ENCODE measurements at regions not wholly inside any gene's neighbourhood (a gene's known extent, or its start where the extent isn't known, plus 50 kb on each side); places are given as distances from the start of the nearest gene placed in this dataset.

DNA sequence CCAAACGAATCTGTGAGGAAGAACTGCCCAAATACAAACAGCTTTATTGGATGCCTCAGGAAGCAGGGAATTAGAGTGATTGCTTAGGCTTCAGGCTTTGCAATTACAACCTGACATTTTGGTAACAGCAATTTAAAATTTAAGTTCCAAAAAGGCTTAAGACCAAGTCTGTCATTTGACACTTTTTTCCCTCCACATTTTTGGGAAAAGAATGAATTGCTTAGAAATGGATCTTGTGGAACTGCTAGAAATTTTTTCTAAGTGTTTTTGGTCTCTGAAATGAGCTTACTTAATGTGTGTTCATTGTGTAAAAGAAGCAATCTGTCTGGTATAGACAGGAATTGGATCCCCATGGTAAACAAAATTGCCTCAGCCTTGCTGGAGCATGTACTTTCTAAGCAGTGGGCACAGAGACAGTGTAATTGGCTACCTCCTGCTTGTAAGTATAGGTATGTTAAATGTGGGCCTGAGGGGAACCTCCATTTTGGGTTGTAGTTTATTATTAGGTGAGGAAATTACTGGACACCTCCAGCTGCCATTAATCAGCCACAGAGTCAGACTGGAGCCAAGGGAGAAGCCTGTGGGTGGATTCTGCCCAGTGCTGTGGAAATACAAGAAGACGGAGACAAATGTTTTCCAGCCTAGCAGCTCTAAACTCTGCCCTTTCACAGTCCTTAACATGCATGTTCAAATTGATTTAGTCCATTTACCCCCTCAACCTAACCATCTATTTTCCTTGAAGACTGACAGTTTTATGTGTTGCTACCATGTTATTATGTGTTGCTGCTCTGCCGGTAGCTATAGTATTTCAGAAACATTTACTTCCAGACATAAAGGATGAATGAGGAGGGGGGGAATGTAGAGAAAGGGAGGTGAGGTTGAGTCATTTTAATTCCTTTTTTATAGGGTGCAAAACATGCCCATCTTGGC lies 473.0 kb downstream of the SPRY1 start:
- Mint-ChIP-seq H3K4me1 (ENCODE audit: low read depth) (no peaks in the 10 kb centered on the region), H3K36me3 (no peaks in the 10 kb centered on the region), H3K27me3 (no peaks in the 10 kb centered on the region), H3K9me3 (ENCODE audit: low read depth) (no peaks in the 10 kb centered on the region), H3K4me3 (no peak overlapping the region), H3K27ac (no peak overlapping the region)

GRCh38 chr4:123870216-123870876 lies 473.8 kb downstream of the SPRY1 start:
- H3K4me3 Mint-ChIP-seq: no peak overlapping the region
- no peaks in the 10 kb centered on the region for H3K4me1 Mint-ChIP-seq (ENCODE audit: low read depth)
- H3K27ac Mint-ChIP-seq: no peak overlapping the region
- no peaks in the 10 kb centered on the region for H3K36me3 Mint-ChIP-seq
- no peaks in the 10 kb centered on the region for H3K27me3 Mint-ChIP-seq
- H3K9me3 Mint-ChIP-seq (ENCODE audit: low read depth): no peaks in the 10 kb centered on the region

GRCh38 chr4:123871341-123871740 lies 474.7 kb downstream of the SPRY1 start:
- H3K4me3 Mint-ChIP-seq: no peak overlapping the region
- H3K27me3 Mint-ChIP-seq: no peaks in the 10 kb centered on the region
- no peak overlapping the region for H3K27ac Mint-ChIP-seq
- no peaks in the 10 kb centered on the region for H3K36me3 Mint-ChIP-seq
- H3K4me1 Mint-ChIP-seq (ENCODE audit: low read depth): no peaks in the 10 kb centered on the region
- H3K9me3 Mint-ChIP-seq (ENCODE audit: low read depth): no peaks in the 10 kb centered on the region

GRCh38 chr4:123874063-123874462 lies 477.5 kb downstream of the SPRY1 start:
- peaks cover 3% of the 10 kb centered on the region for H3K27me3 Mint-ChIP-seq
- no peaks in the 10 kb centered on the region for H3K36me3 Mint-ChIP-seq
- H3K4me3 Mint-ChIP-seq: no peak overlapping the region

GRCh38 chr4:123876143-123876542 lies 479.5 kb downstream of the SPRY1 start:
- no peak overlapping the region for H3K4me3 Mint-ChIP-seq
- H3K27ac Mint-ChIP-seq: no peak overlapping the region
- H3K9me3 Mint-ChIP-seq (ENCODE audit: low read depth): peaks cover 4% of the 10 kb centered on the region
- H3K36me3 Mint-ChIP-seq: no peaks in the 10 kb centered on the region
- peaks cover 4% of the 10 kb centered on the region for H3K27me3 Mint-ChIP-seq
- no peaks in the 10 kb centered on the region for H3K4me1 Mint-ChIP-seq (ENCODE audit: low read depth)

More at GRCh38 chr4:123874063-123874462, 477.5 kb downstream of the SPRY1 start:
- Mint-ChIP-seq H3K9me3 (ENCODE audit: low read depth) (peaks cover 4% of the 10 kb centered on the region), H3K4me1 (ENCODE audit: low read depth) (no peaks in the 10 kb centered on the region), H3K27ac (no peak overlapping the region)

GRCh38 chr4:123876671-123877101 lies 480.1 kb downstream of the SPRY1 start:
- peaks cover 4% of the 10 kb centered on the region for H3K27me3 Mint-ChIP-seq
- no peak overlapping the region for H3K27ac Mint-ChIP-seq
- H3K4me3 Mint-ChIP-seq: no peak overlapping the region
- no peaks in the 10 kb centered on the region for H3K4me1 Mint-ChIP-seq (ENCODE audit: low read depth)
- no peaks in the 10 kb centered on the region for H3K36me3 Mint-ChIP-seq
- H3K9me3 Mint-ChIP-seq (ENCODE audit: low read depth): peaks cover 4% of the 10 kb centered on the region

DNA sequence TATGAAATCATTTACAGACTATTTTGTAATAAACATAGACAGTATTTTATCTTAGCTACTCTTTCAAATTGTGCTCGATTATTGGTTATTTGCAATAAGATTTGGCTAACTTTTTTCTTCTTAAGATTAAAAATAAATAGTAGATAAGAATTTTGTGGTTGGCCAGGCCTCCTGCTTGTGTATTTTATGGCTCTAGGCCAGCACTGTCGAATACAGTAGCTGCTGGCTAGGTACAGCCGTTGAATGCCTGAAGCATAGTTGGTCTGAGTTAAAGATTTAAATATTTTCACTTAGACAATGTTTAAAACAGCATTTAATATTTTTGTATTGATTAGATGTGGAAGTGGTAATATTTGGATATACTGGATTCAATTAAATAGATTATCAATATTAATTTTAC lies 481.0 kb downstream of the SPRY1 start:
- Mint-ChIP-seq H3K27me3 (peaks cover 4% of the 10 kb centered on the region), H3K36me3 (no peaks in the 10 kb centered on the region), H3K27ac (no peak overlapping the region), H3K4me3 (no peak overlapping the region), H3K4me1 (ENCODE audit: low read depth) (no peaks in the 10 kb centered on the region), H3K9me3 (ENCODE audit: low read depth) (peaks cover 4% of the 10 kb centered on the region)

DNA sequence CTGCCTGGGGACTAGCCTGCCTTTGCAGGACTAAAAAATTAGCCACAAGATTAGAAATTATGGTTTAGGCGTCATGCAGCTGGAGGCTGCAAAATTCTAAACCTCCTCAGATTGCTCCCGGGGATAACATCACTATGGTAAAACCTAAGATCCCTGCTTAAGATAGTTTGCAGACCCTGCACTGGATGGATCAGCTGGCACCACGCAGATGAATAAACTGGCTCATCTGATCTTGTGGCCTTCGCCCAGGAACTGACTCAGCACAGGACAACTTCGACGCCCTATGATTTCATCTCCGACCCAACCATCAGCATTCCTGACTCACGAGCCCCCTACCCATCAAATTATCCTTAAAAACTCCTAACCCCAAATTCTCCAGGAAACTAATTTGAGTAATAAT lies 482.4 kb downstream of the SPRY1 start:
- H3K4me1 Mint-ChIP-seq (ENCODE audit: low read depth): no peaks in the 10 kb centered on the region
- H3K4me3 Mint-ChIP-seq: no peak overlapping the region
- H3K27me3 Mint-ChIP-seq: peaks cover 4% of the 10 kb centered on the region
- no peak overlapping the region for H3K27ac Mint-ChIP-seq
- H3K9me3 Mint-ChIP-seq (ENCODE audit: low read depth): peaks cover 4% of the 10 kb centered on the region
- H3K36me3 Mint-ChIP-seq: no peaks in the 10 kb centered on the region

- Mint-ChIP-seq H3K36me3 (no peaks in the 10 kb centered on the region), H3K9me3 (ENCODE audit: low read depth) (peaks cover 7% of the 10 kb centered on the region), H3K27me3 (peaks cover 4% of the 10 kb centered on the region), H3K27ac (no peak overlapping the region), H3K4me1 (ENCODE audit: low read depth) (no peaks in the 10 kb centered on the region), H3K4me3 (no peak overlapping the region)
Observed at GRCh38 chr4:123880631-123881030, 484.0 kb downstream of the SPRY1 start.

DNA sequence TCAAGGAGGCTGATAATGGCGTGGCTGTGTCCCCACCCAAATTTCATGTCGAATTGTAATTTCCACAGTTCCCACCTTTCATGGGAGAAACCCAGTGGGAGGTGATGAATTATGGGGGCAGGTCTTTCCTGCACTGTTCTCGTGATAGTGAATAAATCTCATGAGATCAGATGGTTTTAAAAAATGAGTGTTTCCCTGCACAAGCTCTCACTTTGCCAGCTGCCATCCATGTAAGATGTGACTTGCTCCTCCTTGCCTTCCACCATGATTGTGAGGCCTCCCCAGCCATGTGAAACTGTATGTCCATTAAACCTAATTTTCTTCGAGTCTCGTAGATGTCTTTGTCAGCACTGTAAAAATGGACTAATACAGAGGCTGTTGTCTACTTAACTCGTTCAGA lies 488.3 kb downstream of the SPRY1 start:
- no peaks in the 10 kb centered on the region for H3K36me3 Mint-ChIP-seq
- no peak overlapping the region for H3K4me3 Mint-ChIP-seq
- no peak overlapping the region for H3K27ac Mint-ChIP-seq
- peaks cover 3% of the 10 kb centered on the region for H3K9me3 Mint-ChIP-seq (ENCODE audit: low read depth)
- H3K27me3 Mint-ChIP-seq: peaks cover 3% of the 10 kb centered on the region
- no peaks in the 10 kb centered on the region for H3K4me1 Mint-ChIP-seq (ENCODE audit: low read depth)

DNA sequence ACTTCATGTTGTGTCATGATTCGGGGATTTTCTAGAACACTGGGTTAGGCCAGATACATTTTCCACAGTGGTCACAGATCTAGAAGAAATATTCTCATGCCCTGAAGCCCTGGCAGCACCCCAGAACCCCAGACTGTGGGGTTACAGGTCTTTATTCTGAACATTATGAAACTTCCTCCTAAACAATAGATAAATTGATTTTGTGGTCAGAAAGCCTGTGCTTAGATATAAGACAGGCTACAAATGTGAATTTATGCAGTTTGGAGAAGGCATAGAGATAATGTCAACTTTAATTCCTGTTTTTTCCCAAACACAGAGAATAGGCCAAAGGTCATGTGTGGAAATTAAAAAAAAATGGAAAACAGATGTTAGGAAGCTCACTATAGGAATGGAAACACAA lies 492.9 kb downstream of the SPRY1 start:
- peaks cover 2% of the 10 kb centered on the region for H3K27me3 Mint-ChIP-seq
- no peaks in the 10 kb centered on the region for H3K36me3 Mint-ChIP-seq
- H3K27ac Mint-ChIP-seq: no peak overlapping the region
- peaks cover 2% of the 10 kb centered on the region for H3K9me3 Mint-ChIP-seq (ENCODE audit: low read depth)
- H3K4me1 Mint-ChIP-seq (ENCODE audit: low read depth): no peaks in the 10 kb centered on the region
- no peak overlapping the region for H3K4me3 Mint-ChIP-seq

DNA sequence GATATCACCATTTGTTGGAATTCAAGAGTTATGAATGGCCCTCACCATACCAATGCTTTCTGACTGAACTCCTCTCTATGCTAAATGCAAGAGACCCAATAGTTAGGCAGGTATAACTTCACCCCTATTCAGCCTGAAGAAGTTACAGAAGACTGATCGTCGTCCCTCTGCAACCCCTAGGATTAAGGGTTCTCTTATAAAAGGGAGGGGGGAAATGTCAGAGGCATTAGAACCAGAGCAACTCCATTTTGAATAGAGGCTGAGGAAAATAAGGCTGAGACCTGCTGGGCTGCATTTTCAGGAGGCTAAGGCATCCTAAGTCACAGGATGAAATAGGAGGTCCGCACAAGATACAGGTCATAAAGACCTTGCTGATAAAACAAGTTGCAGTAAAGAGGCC lies 494.3 kb downstream of the SPRY1 start:
- Mint-ChIP-seq H3K4me3 (no peak overlapping the region), H3K36me3 (no peaks in the 10 kb centered on the region), H3K4me1 (ENCODE audit: low read depth) (no peaks in the 10 kb centered on the region), H3K9me3 (ENCODE audit: low read depth) (no peaks in the 10 kb centered on the region), H3K27ac (no peak overlapping the region), H3K27me3 (peaks cover 2% of the 10 kb centered on the region)

DNA sequence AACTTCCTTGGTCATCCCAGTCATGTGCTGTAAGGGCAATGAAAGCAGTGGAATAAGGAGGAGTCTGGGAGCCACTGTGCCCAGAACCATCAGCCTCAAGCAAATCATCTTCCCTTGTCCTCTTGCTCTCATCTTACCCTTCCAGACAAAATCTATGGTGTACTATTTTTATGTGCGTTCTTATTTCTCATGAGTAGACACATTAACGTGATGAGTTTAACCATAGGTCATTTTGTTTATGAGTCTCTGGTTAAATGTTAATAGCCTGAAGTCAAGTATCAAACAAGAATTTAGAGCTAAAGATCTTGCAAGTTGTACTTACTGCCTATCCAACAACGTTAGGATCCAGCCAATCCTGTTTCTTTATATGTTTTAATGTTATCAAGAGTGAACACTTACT lies 495.3 kb downstream of the SPRY1 start:
- Mint-ChIP-seq H3K36me3 (no peaks in the 10 kb centered on the region), H3K4me3 (no peak overlapping the region), H3K27ac (no peak overlapping the region), H3K4me1 (ENCODE audit: low read depth) (no peaks in the 10 kb centered on the region), H3K27me3 (peaks cover 2% of the 10 kb centered on the region), H3K9me3 (ENCODE audit: low read depth) (no peaks in the 10 kb centered on the region)

DNA sequence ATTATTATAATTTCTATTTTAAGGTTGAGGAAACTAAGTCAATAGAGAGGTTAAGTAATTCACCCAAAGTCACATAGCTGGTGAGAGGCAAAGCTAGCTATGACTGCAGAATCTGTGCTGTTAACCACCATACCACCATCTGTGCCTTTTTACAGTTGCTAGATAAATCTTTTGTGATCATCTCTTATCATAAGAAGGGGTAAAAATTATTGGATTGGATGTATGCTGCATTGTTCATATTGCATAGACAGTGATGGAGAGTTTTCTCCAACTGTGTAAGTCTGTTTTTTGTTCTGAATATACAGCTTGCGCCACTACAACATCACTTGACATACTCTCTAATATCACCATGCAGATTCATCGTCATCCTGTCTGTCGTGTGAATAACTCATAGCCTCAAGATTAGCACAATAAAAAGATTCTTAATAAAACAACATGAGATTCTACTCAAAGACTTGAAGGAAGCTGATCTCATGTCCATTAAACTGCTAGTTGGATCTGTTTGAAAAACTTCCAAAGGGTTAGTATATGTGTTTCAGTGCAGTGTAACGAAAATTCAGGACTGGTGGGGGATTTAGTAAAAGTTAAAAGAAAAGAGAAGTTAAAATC lies 495.9 kb downstream of the SPRY1 start:
- Mint-ChIP-seq H3K9me3 (ENCODE audit: low read depth) (no peaks in the 10 kb centered on the region), H3K27ac (no peak overlapping the region), H3K4me1 (ENCODE audit: low read depth) (no peaks in the 10 kb centered on the region), H3K36me3 (no peaks in the 10 kb centered on the region), H3K27me3 (peaks cover 2% of the 10 kb centered on the region), H3K4me3 (no peak overlapping the region)

Measured in activated naive CD8-positive, alpha-beta T cell (primary cell).